GM21737 (cell line): ENCODE measurements at regions not wholly inside any gene's neighbourhood (a gene's known extent, or its start where the extent isn't known, plus 50 kb on each side); places are given as distances from the start of the nearest gene placed in this dataset.
"Not testable (repeated sequence)": the region's sequence is repeated elsewhere in the genome, so short reads cannot be mapped to it uniquely, and the experiment has no call there.

Source experiments
- ATAC-seq: cut with Tn5 transposase; IDR thresholded peaks from one replicate; pipeline ENCODE4 v1.9.1; 2021; ENCODE audit warnings: mild to moderate bottlenecking, moderate library complexity; ENCODE audit not compliant: unreplicated experiment

- ATAC-seq = no peak
These were observed 447.4 kb upstream of the TUSC1 start for GRCh38 chr9:26125693-26126092.

DNA sequence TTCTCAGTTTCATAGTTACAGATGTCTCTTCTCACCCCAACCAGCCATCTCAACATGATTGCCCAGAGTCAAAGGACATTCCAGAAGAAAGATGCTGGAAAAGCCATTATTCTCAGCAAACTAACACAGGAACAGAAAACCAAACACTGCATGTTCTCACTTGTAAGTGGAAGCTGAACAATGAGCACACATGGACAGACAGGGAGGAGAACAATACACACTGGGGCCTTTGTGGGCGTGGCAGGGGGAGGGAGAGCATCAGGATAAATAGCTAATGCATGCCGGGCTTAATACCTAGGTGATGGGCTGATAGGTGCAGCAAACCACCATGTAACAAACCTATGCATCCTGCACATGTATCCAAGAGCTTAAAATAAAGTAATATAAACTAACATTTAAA, 437.8 kb upstream of the TUSC1 start:
- not testable (repeated sequence) for ATAC-seq

GRCh38 chr9:26112724-26113123, 434.5 kb upstream of the TUSC1 start:
- no peak for ATAC-seq

DNA sequence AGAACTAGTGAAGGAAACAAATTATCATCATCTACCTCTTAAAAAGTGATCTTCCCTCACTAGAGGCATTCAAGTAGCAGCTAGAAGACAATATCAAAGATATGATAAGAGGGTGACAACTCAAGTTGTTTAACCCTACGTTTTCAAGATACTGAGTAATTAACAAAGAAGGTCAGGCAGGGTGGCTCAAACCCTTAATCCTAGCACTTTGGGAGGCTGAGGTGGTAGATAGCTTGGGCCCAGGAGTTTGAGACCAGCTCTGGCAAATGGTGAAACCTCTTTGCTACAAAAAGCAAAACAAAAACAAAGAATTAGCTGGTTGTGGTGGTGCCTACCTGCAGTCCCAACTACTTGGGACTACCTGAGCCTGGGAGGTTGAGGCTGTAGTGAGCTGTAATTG, 408.2 kb upstream of the TUSC1 start:
- no peak for ATAC-seq

- no peak for ATAC-seq
These were observed 403.6 kb upstream of the TUSC1 start for GRCh38 chr9:26081847-26082246.

- no peak for ATAC-seq
These were observed 400.5 kb upstream of the TUSC1 start for GRCh38 chr9:26078706-26079105.

- ATAC-seq = no peak
These were observed 399.6 kb upstream of the TUSC1 start for GRCh38 chr9:26077860-26078259.

GRCh38 chr9:26067608-26068007, 389.4 kb upstream of the TUSC1 start:
- no peak for ATAC-seq

DNA sequence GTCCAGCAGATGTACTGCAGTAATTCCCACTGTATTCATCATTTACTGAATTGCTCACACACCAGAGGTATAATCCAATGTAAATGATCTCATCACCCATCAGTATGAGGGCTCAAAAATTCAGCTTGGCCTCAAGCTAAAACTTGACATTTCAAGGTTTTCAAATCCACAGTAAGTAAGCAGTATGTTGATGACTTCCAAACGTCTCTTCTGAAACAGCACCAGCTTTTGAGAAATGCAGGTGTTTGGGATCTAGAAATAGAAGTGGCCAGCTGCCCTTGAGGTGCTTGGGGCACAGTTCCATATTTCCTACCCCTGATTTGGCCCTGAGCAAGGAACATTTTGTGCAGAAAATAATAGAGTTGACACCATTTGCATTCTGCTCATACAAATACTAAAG, 388.0 kb upstream of the TUSC1 start:
- ATAC-seq = no peak

DNA sequence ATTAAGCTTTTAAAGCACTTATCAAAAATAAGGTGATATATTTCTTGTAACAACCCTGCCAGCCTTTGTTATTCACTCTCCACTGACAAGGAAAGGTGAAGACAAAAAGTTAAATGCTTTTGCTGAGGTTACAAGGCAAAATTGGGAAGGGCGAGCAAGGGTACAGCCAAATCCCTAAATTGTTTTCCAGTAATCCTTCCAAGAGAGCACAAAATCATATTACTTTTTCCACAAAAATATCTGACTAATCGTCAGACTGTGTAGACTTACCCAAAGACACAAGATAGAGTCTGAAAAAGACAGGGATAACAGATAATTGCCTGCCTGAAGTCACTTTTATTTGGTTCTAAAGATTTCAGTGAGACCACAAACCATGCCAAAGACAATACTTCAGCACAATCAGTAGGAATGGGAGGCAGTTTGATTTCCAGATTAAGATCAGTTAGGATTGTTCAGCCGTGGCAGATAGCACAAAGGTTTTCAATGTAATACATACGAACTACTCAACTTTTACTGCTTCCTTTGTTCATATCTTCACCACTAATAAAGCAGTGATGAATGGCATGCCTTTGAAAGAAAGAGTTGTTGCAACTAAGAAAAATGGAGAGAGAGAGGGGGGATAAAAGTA, 383.8 kb upstream of the TUSC1 start:
- ATAC-seq = no peak

GRCh38 chr9:26058111-26058895, 380.1 kb upstream of the TUSC1 start:
- no peak for ATAC-seq

DNA sequence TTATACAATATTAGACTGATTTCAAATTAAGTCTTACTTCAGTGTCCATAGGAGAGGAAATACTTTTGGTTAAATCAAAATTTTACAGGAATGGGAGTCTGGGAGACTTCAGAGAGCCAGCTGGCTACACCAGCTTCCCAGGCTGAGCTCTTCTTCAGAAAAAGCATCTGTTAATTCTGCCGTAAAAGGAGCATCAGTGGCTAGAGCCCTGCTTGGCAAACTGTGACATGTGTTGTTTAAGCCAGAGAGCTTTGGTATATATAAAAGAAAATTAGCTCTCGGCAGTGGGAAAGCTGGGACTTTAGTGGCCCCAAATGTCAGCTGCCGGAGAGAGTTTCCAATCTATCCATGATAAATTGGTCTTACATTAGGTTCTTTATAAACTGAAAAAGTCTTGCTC, 378.8 kb upstream of the TUSC1 start:
- ATAC-seq = no peak

GRCh38 chr9:26054600-26055520, 376.6 kb upstream of the TUSC1 start:
- no peak for ATAC-seq

DNA sequence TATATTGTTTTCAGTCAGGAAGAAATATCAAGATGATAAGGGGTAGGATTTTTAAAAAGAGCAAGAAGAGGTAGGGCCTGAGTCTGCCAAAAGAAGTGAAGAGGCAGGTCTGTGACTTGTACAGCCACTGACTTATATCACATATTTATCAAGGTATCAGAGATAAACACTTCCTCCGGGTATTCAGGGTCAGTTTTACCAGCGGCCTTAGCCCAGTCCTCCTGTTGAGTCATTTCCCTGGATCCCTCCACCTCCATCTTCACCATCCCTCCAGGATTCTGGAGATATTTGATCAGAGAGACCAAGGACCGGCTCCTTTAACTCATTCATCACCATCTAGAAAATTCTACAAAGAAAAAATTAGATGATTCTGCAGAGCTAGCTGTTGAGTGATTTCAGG, 375.7 kb upstream of the TUSC1 start:
- no peak for ATAC-seq

DNA sequence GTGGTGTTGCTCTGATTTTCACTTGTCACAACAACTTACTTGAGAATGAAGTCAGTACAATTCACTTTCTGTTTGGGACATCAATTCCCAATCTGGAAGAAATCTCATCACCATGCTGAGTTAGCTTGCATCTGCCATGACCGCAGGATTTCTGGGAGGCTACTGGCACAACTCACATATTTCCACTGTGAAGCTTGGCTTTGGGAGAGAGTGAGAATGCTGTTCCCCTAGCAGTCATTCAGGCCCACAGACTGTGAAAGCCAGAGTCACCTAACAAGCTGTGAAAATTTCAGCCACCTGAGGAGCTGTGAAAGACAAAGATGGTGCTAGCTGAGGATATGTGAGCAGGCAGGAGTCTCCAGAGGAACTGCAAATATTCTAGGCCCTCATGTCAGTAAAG, 365.2 kb upstream of the TUSC1 start:
- ATAC-seq = no peak

- ATAC-seq = no peak
These were observed 356.5 kb upstream of the TUSC1 start for GRCh38 chr9:26034786-26035185.

- no peak for ATAC-seq
These were observed 355.1 kb upstream of the TUSC1 start for GRCh38 chr9:26033336-26033735.

- no peak for ATAC-seq
These were observed 348.3 kb upstream of the TUSC1 start for GRCh38 chr9:26026423-26027100.

DNA sequence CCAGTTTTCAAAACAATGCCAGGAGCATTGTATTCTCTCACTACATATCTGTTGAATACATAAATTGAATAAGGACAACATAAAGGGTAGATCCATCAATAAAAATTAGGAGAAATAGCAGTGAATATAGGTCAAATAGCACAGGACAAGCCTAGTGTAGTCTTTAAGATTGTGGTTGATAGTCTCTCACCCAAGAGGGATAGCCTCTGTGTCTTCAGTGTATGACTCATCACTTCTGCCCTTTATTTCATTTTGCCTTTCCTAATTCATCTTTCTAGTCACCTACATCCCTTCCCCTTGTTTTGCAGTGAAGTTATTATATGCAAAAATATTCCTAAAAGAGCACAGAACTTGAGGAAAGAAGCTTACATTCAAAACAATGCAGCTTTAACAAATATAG, 335.0 kb upstream of the TUSC1 start:
- no peak for ATAC-seq

DNA sequence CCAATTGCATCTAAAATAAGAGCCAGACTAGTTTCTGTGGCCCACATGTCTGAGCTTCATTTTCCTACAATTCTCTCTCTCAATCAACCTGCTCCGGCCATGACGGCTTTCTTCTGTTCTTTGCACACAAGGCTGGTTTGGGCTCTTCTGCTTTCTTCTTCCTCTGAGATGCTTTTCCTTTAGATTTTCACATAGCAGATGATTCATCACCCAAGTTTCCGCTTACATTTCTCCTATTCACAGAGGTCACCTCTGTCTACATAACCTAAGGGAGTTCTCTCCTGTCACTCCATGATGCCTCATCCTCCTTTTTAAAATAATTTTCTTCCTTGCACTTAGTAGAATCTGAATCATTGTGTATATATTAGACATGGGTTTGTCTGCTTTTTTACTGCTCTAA, 334.6 kb upstream of the TUSC1 start:
- ATAC-seq = no peak

DNA sequence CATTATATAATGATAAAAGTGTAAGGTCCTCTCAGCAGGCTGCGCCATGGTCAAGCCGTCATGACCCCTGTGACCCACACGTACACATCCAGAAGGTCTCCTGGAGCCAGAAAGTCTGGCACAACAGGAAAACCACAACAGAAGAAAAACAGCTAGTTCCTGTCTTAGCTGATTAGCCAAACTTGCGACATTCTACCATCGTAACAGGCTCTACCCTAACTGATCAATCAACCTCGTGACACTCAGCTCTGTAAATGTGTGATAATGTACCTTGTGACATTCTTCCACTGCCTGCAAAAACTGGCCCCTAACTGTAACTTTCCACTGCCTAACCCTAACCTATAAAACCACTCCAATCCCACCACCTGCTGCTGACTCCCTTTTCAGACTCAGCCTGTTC, 316.4 kb upstream of the TUSC1 start:
- no peak for ATAC-seq
